ENCODE measurements at regions not wholly inside any gene's neighbourhood (a gene's known extent, or its start where the extent isn't known, plus 50 kb on each side); places are given as distances from the start of the nearest gene placed in this dataset.

DNA sequence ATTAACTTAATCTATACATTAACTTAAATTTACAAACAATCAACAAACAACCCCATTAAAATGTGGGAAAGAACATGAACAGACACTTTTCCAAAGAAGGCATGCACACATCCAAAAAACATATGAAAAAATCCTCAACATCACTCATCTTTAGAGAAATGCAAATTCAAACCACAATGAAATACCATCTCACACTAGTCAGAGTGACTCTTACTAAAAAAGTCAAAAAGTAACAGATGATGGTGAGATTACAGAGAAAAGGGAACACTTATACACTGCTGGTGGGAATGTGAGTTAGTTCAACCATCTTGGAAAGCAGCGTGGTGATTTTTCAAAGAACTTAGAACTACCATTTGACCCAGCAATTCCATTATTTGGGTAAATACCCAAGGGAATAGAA, 759.2 kb upstream of the SLITRK1 start:
- TF ChIP-seq, protein P1, sequence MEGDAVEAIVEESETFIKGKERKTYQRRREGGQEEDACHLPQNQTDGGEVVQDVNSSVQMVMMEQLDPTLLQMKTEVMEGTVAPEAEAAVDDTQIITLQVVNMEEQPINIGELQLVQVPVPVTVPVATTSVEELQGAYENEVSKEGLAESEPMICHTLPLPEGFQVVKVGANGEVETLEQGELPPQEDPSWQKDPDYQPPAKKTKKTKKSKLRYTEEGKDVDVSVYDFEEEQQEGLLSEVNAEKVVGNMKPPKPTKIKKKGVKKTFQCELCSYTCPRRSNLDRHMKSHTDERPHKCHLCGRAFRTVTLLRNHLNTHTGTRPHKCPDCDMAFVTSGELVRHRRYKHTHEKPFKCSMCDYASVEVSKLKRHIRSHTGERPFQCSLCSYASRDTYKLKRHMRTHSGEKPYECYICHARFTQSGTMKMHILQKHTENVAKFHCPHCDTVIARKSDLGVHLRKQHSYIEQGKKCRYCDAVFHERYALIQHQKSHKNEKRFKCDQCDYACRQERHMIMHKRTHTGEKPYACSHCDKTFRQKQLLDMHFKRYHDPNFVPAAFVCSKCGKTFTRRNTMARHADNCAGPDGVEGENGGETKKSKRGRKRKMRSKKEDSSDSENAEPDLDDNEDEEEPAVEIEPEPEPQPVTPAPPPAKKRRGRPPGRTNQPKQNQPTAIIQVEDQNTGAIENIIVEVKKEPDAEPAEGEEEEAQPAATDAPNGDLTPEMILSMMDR (IDR thresholded peaks at IDR 0.05): no peak
- TF ChIP-seq EZH2phosphoT487 (IDR thresholded peaks at IDR 0.05): no peak
